ENCODE measurements at regions not wholly inside any gene's neighbourhood (a gene's known extent, or its start where the extent isn't known, plus 50 kb on each side); places are given as distances from the start of the nearest gene placed in this dataset.

GRCh38 chr22:48438096-48438495, 1389.6 kb downstream of the BRD1 start:
- TF ChIP-seq CTCF (IDR thresholded peaks at IDR 0.05; ENCODE audit: insufficient read depth, low read length) = no peak
- no peak for TF ChIP-seq REST (IDR thresholded peaks at IDR 0.05; ENCODE audit: insufficient replicate concordance, low read depth)
- no peak for TF ChIP-seq POLR2AphosphoS5 (IDR thresholded peaks at IDR 0.05; ENCODE audit: low read depth)
- TF ChIP-seq GABPA (IDR thresholded peaks at IDR 0.05; ENCODE audit: low read depth) = no peak

All from HL-60 (cell line).